DMS 273 (cell line): ENCODE measurements at regions not wholly inside any gene's neighbourhood (a gene's known extent, or its start where the extent isn't known, plus 50 kb on each side); places are given as distances from the start of the nearest gene placed in this dataset.
A peak's percentile ranks its signal among the peaks of the same experiment; 100 is the strongest.
"Not testable (repeated sequence)": the region's sequence is repeated elsewhere in the genome, so short reads cannot be mapped to it uniquely, and the experiment has no call there.

ENCODE experiments used
- DNase-seq: peaks from one replicate; lab custom pipeline; 2025; ENCODE audit not compliant: unreplicated experiment; lab: John Stamatoyannopoulos, UW

GRCh38 chr13:69109891-69110525 is 997.6 kb upstream of the ATXN8OS start:
- no peak for DNase-seq

- no peak for DNase-seq
These were observed 999.1 kb upstream of the ATXN8OS start for GRCh38 chr13:69108486-69108885.

- no peak for DNase-seq
These were observed 1000.2 kb upstream of the ATXN8OS start for GRCh38 chr13:69107436-69107835.

GRCh38 chr13:69101841-69102240 is 1005.8 kb upstream of the ATXN8OS start:
- no peak for DNase-seq

GRCh38 chr13:69094485-69094884 is 1013.1 kb upstream of the ATXN8OS start:
- DNase-seq = no peak

- no peak for DNase-seq
These were observed 1014.9 kb upstream of the ATXN8OS start for GRCh38 chr13:69092615-69093322.

GRCh38 chr13:69077267-69077666 is 1030.4 kb upstream of the ATXN8OS start:
- no peak for DNase-seq

- DNase-seq = no peak
These were observed 1038.0 kb upstream of the ATXN8OS start for GRCh38 chr13:69069554-69070133.

GRCh38 chr13:69050696-69051095 is 1056.9 kb upstream of the ATXN8OS start:
- DNase-seq = no peak

- DNase-seq = no peak
These were observed 1063.0 kb upstream of the ATXN8OS start for GRCh38 chr13:69044629-69045028.

GRCh38 chr13:69040898-69041297 is 1066.7 kb upstream of the ATXN8OS start:
- DNase-seq = no peak

GRCh38 chr13:69035771-69036170 is 1071.9 kb upstream of the ATXN8OS start:
- no peak for DNase-seq

- DNase-seq = no peak
These were observed 1078.7 kb upstream of the ATXN8OS start for GRCh38 chr13:69028936-69029335.

- no peak for DNase-seq
These were observed 1087.5 kb upstream of the ATXN8OS start for GRCh38 chr13:69020120-69020519.

GRCh38 chr13:69018173-69018572 is 1089.5 kb upstream of the ATXN8OS start:
- DNase-seq = not testable (repeated sequence)

GRCh38 chr13:69010789-69011188 is 1096.8 kb upstream of the ATXN8OS start:
- no peak for DNase-seq

GRCh38 chr13:69008499-69008898 is 1099.1 kb upstream of the ATXN8OS start:
- no peak for DNase-seq

GRCh38 chr13:68998056-68998455 is 1109.6 kb upstream of the ATXN8OS start:
- peak; percentile 46 for DNase-seq

- no peak for DNase-seq
These were observed 1111.0 kb upstream of the ATXN8OS start for GRCh38 chr13:68996668-68997025.

GRCh38 chr13:68995972-68996667 is 1111.5 kb upstream of the ATXN8OS start:
- no peak for DNase-seq

GRCh38 chr13:68993154-68993553 is 1114.5 kb upstream of the ATXN8OS start:
- DNase-seq = no peak

- DNase-seq = no peak
These were observed 1119.5 kb upstream of the ATXN8OS start for GRCh38 chr13:68988176-68988575.
